OCI-LY3 (cell line): ENCODE measurements at regions not wholly inside any gene's neighbourhood (a gene's known extent, or its start where the extent isn't known, plus 50 kb on each side); places are given as distances from the start of the nearest gene placed in this dataset.

Source experiments
- CTCF ChIP-seq: fragments of 200-600, 300-600 bp; sonication (generic); IDR thresholded peaks from 2 replicates; pipeline ENCODE4 v1.5.1; 2014; ENCODE audit warnings: antibody characterized with exemption, low read length, low read depth
- EZH2phosphoT487 ChIP-seq: fragments of 200-600 bp; shearing (Covaris generic); IDR thresholded peaks from 2 replicates; pipeline ENCODE4 v1.6.1; 2018; ENCODE audit warnings: antibody characterized with exemption, mixed run types, low read depth

- no peak for TF ChIP-seq EZH2phosphoT487
- TF ChIP-seq CTCF = no peak; the same call in 1 of the 2 replicates
Measured at GRCh38 chr9:107127608-107128007, 155.5 kb upstream of the RAD23B start.
